ENCODE measurements at regions not wholly inside any gene's neighbourhood (a gene's known extent, or its start where the extent isn't known, plus 50 kb on each side); places are given as distances from the start of the nearest gene placed in this dataset.

GRCh38 chr16:72455743-72456659 lies 284.0 kb upstream of the PMFBP1 start:
- TF ChIP-seq EZH2 (IDR thresholded peaks at IDR 0.05; ENCODE audit: borderline replicate concordance) (no peak), CTCF (IDR thresholded peaks at IDR 0.05; ENCODE audit: poor library complexity) (no peak), EZH2phosphoT487 (IDR thresholded peaks at IDR 0.05; ENCODE audit: low read depth, severe bottlenecking, unreplicated experiment) (no peak)

Data from hepatocyte (in vitro differentiated cells).